ENCODE measurements at regions not wholly inside any gene's neighbourhood (a gene's known extent, or its start where the extent isn't known, plus 50 kb on each side); places are given as distances from the start of the nearest gene placed in this dataset.

GRCh38 chr22:48703265-48703941, 1124.3 kb downstream of the BRD1 start:
- DNase-seq: no peak

GRCh38 chr22:48702573-48703264, 1125.0 kb downstream of the BRD1 start:
- no peak for DNase-seq

GRCh38 chr22:48701296-48702030, 1126.2 kb downstream of the BRD1 start:
- no peak for DNase-seq

GRCh38 chr22:48700566-48701295, 1126.9 kb downstream of the BRD1 start:
- no peak for DNase-seq

GRCh38 chr22:48700180-48700565, 1127.5 kb downstream of the BRD1 start:
- no peak for DNase-seq

- DNase-seq: no peak
Measured at GRCh38 chr22:48699511-48699910, 1128.2 kb downstream of the BRD1 start.

GRCh38 chr22:48698618-48699017, 1129.1 kb downstream of the BRD1 start:
- no peak for DNase-seq

GRCh38 chr22:48697694-48698276, 1129.9 kb downstream of the BRD1 start:
- DNase-seq: no peak

- no peak for DNase-seq
Measured at GRCh38 chr22:48697223-48697622, 1130.5 kb downstream of the BRD1 start.

GRCh38 chr22:48696371-48696770, 1131.3 kb downstream of the BRD1 start:
- no peak for DNase-seq

GRCh38 chr22:48695731-48696305, 1131.9 kb downstream of the BRD1 start:
- DNase-seq: no peak

- DNase-seq: no peak
Measured at GRCh38 chr22:48695251-48695650, 1132.4 kb downstream of the BRD1 start.

GRCh38 chr22:48694296-48694883, 1133.3 kb downstream of the BRD1 start:
- DNase-seq: no peak

GRCh38 chr22:48693377-48694135, 1134.1 kb downstream of the BRD1 start:
- DNase-seq: no peak

GRCh38 chr22:48692734-48693376, 1134.8 kb downstream of the BRD1 start:
- DNase-seq: no peak

GRCh38 chr22:48691431-48691851, 1136.2 kb downstream of the BRD1 start:
- no peak for DNase-seq

GRCh38 chr22:48690583-48691317, 1136.9 kb downstream of the BRD1 start:
- DNase-seq: no peak

GRCh38 chr22:48689206-48689605, 1138.5 kb downstream of the BRD1 start:
- no peak for DNase-seq

GRCh38 chr22:48688366-48688765, 1139.3 kb downstream of the BRD1 start:
- no peak for DNase-seq

GRCh38 chr22:48687606-48688005, 1140.1 kb downstream of the BRD1 start:
- DNase-seq: no peak
